Putamen (tissue), 1 donor: ENCODE measurements at regions not wholly inside any gene's neighbourhood (a gene's known extent, or its start where the extent isn't known, plus 50 kb on each side); places are given as distances from the start of the nearest gene placed in this dataset.

Experiments
- DNase-seq: peaks from one replicate; pipeline ENCODE4 v3.0.0-alpha.2; 2016; ENCODE audit warnings: low spot score

- DNase-seq: no peak
These were observed 663.4 kb upstream of the TSPY4 start for GRCh38 chrY:8673896-8674295.

DNA sequence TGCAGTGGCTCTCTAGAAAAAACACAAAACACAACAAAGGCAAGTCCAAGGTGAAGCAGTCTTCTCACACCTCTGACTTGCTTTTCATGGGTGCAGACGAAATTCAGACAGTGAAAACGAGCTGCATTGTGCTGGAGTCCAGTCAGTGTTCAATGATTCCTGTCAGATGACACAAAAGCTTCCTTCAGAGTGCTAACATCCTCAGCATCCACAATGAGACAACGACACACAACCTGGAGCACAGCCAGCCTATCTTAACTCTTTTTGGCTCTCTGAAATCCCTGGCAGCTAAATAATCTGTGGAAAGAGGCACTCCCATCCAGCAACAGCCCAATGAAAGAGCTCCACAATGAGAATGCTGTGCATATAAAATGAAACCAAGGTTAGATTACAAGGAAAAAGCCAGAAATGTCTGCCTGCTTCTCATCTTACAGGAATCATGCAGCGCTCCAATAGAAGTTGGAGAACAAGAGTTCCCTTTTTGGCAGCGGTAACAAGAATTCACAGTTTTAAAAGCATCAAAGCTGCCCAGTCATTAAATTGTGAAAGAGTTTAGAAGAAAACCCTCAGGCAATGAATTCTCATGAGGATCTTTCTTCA is 659.8 kb upstream of the TSPY4 start:
- peak; percentile 35 for DNase-seq

DNA sequence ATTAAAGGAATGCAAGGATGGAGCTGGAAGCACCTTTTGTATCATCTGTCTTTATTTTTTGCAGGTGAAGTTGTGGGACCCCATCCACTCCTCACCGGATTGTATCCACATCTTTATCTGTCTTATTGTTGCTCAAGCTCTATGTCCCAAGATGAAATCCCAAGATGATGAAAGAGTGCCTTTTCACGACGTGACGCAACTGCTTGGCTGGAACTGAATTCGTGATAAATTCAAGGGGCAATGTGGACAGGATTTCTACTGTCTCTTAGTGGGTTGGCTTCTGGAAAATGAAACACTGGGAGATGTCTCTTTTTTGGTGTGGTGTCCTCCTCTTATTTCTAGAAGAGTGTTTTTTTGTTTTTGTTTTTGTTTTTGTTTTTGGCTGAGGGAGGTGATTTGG is 650.1 kb upstream of the TSPY4 start:
- no peak for DNase-seq

- no peak for DNase-seq
These were observed 646.2 kb upstream of the TSPY4 start for GRCh38 chrY:8690901-8691685.

GRCh38 chrY:8698571-8698970 is 638.7 kb upstream of the TSPY4 start:
- DNase-seq: no peak

DNA sequence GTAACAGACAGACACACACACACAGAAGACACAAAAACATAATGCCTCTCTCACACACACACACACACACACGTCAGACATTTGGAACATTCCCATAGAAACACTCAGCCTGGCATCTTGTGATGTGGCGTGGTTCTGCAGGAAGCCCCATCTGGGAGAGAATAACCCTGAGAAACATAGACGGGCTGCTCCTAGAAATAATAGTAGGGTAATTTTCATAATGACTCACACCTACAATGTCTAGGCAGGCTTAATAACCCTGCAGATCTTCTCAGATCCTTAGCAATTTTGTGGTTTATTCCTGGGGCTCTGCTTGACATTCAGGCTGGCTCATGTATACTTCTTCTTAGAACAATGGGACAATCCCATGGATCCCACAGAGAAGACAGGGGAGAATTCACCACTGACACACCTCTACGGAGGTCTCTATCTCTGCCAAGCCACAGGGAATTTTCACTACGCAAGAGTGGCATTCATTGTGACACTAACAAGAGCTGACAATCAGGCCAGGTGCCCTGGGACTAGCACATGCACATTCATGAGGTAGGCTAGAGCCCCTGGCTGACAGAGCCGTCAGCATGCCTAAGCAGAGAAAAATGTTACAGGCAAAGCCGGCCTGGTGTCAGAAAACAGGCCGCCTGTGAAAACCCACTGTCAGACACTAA is 631.5 kb upstream of the TSPY4 start:
- no peak for DNase-seq

GRCh38 chrY:8712296-8712695 is 625.0 kb upstream of the TSPY4 start:
- no peak for DNase-seq

DNA sequence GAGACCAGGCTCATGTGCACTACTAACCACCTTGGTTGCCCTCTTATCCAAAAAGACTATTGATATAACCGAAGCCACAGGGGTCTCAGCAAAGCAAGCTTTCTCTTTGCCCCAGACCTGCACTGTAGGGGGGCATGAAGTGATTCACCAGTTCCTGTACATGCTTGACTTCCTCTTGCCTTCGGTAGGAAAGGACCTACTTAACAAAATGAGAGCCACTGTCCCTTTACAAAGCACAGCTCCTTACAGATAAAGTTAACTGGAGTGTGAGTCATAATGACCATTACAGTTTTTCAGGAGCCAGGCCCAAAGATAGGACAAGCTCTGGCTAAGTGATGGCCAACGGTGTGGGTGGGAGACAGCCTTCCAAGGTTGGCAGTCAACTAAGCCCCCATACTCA is 622.0 kb upstream of the TSPY4 start:
- DNase-seq: no peak

- DNase-seq: peak; percentile 3
These were observed 610.6 kb upstream of the TSPY4 start for GRCh38 chrY:8726616-8727015.

DNA sequence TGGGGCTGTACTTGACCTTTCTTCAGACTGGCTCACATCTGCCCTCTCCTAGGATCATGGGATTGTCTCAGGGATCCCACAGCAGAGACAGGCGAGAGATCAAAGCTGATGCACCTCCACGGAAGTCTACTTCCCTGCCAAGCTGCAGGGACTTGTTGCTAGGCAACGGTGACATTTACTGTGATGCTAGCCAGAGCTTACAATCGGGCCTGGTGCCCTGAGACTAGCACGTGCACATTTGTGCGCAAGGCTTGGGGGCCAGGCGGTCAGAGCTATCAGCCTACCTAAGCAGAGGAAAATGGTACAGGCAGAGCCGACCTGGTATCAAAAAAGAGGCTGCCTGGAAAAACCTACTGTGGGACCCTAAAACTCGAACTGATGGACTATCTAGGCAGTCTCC is 607.3 kb upstream of the TSPY4 start:
- no peak for DNase-seq

DNA sequence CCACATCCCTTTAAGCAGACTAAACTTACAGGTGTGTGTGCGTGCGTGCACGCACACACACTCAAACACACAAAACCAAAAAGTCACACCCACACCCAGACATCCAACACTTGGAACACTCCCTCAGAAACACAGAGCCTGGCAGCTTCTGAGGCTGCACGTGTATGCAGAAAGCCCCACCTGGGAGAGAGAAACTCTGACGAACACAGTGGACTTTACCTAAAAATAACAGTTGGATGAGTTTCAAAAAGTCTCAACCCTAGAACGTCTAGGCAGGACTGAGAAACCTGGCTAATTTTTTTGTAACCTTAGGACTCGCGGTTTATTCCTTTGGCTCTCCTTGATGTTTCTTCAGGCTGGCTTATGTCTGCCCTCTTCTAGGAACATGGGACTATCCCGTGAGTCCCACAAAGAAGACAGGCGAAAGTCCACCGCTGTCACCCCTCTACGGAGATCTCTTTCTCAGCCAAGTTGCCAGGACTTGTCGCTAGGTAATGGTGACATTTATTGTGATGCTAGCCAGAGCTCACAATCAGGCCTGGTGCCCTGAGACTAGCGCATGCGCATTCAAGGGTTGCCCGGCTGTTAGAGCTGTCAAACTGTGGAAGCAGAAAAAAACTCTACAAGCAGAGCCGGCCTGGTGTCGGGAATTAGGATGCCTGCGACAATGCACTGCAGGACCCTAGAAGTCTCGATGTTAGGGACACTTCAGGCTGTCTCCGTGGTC is 595.8 kb upstream of the TSPY4 start:
- no peak for DNase-seq

DNA sequence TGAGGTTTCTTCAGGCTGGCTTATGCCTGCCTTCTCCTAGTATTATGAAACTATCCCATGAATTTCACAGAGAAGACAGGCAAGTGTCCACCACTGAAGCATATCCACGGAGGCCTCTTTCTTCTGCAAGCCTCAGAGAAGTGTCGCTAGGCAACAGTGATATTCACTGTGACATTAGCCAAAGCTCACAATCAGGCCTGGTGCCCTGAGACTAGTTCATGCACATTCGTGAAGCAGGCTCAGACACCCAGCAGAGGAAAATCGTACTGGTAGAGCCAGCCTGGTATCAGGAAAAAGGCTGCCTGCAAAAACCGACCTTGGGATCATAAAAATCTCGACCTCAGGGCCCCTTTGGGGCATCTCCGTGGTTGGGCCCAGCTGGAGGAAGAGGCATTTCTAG is 573.1 kb upstream of the TSPY4 start:
- DNase-seq: no peak

DNA sequence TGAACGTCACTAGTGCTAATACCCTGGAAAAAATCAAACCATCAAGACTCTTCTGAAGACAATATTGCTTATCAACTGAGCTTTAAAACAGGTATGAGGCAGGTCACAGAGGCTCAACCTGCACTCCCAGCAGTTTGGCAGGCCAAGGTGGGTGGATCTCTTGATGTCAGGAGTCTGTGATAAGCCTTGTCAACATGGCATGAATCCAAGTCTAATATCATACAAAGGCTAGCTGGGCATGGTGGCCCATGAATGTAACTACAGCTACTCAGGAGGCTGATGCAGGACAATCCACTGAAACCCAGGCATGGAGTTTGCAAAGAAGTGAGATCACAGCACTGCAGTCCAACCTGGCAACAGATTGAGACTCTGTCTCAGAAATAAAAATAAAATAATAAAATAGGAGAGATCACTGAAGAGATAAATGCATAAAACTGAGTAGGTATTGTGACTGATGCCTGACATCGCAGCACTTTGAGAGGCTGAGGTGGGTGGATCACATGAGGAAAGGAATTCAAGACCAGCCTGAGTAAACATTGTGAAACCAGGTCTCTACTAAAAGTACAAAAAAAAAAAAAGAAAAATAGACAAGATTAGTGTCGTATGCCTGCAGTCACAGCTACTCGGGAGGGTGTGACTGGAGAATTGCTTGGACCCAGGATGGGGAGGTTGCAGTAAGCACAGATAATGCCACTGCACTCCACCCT is 555.9 kb upstream of the TSPY4 start:
- no peak for DNase-seq

GRCh38 chrY:8794561-8794960 is 542.7 kb upstream of the TSPY4 start:
- DNase-seq: no peak

DNA sequence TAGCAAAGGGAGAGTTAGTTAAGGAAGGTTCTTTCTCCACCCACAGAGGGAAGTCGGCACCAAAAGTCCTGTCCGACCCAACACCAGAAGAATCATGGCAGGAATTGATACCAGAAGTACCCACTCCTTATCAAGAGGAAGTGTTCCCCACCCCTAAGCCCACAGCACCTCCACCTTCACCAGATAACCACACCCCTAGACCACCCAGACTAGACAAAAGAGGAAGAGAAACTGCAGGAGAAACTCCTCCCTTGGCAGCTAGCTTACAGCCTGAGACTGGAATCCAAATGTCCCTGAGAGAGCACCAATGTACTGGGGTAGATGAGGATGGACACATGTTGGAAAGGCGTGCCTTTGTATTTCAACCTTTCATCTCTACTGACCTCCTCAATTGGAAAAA is 532.9 kb upstream of the TSPY4 start:
- DNase-seq: no peak

DNA sequence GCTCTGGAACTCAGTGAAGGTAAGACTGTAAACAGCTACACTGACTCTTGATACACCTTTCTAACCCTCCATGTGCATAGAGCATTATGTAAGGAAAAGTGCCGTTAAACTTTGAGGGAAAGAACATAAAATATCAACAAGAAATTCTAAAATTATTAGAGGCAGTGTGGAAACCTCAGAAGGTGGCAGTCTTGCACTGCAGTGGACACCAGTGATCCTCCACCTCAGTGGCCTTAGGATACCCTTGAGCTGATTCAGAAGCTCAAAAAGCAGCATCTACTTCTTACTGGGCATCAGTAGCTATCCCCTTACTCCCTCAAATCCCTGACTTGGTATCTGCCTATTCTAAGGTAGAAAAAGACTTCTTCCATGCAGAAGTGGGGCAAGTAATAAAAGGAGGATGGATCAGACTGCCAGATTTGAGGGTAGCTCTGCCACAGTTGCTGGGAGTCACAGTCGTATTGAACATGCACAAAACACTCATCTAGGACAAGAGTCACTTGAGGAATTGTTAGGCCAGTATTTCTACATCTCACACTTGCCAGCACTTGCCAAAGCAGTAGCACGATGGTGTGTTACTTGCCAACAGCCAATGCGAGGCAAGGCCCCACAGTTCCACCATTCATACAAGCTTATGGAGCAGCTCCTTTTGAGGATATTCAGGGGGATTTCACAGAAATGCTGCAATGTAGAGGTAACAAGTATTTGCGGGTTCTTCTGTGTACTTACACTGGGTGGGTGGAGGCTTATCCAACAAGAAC is 529.4 kb upstream of the TSPY4 start:
- DNase-seq: no peak

GRCh38 chrY:8808611-8809010 is 528.7 kb upstream of the TSPY4 start:
- DNase-seq: no peak

DNA sequence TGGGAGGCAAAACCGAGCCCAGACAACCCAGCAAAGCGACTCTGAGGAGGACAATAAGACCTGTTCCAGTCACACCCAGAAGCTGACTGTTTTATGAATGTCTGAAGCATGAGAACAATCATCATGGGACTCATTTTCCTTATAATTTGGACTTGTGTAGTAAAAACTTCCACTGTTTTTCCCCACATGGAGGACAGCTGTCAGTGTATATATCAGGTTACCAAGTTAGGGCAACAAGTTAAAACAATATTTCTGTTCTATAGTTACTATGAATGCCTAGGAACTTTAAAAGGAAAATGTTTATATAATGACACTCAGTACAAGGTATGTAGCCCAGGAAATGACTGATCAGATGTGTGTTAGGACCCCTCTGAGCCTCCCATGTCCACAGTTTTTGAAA is 528.2 kb upstream of the TSPY4 start:
- DNase-seq: no peak

GRCh38 chrY:8814143-8814542 is 523.1 kb upstream of the TSPY4 start:
- no peak for DNase-seq

GRCh38 chrY:8815616-8816015 is 521.6 kb upstream of the TSPY4 start:
- no peak for DNase-seq

DNA sequence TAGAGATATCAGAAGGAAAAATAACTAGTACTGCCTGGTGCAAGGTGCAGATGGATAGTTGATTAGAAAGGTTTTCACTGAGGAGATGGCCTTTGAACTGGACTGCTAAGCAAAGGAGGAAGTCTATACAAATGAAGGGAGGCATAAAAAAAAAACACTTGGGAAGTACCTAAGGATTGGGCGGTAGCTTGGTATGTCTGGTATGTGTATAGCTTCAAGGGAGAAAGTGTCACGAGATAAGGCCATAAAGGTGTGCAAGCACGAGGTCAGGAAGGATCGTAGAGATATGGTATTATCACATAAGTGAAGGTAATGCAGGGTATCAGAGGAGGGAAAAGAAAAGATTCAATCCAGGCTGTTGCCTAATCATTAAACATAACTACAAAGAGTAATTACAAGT is 517.2 kb upstream of the TSPY4 start:
- no peak for DNase-seq
